Activated gamma-delta T cell (primary cell): ENCODE measurements at regions not wholly inside any gene's neighbourhood (a gene's known extent, or its start where the extent isn't known, plus 50 kb on each side); places are given as distances from the start of the nearest gene placed in this dataset.

Experiments
- DNase-seq: peaks from one replicate; lab custom pipeline; 2025; lab: John Stamatoyannopoulos, UW

DNA sequence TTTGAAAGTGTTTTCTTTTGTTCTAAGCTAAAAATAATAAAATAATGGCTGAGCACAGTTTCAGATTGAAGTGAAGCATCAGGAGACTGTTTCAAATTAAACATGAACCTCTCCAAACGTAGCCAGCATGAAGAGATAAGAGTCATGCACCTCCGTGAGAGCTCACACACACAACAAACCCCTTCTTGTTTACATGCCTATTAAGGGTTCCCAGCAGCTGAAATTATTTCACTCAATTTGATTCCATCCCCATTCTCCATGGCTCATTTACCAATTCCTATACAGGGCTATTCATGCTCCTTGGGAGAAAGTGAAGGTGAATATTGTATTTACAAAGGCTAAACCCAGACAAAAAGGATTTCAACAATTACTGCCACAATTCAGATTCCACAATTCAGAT lies 954.1 kb upstream of the INTU start:
- no peak for DNase-seq

DNA sequence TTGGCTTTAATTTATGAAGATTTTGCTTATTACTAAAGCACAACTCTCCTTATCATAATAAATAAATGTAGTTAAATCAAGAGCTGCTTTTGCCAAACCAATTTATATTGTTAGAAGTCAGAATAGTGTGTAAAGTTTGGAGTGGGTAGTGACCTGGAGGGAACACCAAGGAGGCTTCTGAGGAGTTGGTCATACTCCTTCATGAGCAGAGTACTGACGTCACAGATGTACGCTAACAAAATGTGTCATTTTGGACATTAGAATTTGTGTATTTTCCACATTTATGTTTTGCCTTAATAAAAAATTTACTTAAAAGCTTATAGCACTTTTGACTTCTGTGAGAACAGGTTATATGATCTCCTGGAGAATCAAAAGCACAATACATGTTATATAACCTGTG lies 953.5 kb upstream of the INTU start:
- no peak for DNase-seq

DNA sequence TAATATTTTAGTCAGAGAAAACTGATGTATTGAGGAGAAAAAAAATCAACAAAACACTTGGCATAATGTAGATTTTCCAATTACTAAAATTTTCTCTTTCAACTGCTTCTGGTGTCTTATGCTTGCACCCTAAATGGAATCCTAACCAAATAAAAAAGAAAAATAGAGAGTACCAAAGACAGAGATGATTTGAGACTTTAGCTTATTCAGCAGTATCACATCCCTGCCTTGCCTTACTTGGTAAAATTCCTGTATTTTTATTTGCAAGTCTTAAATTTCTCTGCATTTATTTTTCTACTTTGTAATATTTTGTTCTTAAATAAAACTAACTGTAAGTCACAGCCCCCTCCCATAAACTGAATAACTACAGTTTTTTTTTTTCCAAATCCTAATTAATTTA lies 950.5 kb upstream of the INTU start:
- DNase-seq = no peak

DNA sequence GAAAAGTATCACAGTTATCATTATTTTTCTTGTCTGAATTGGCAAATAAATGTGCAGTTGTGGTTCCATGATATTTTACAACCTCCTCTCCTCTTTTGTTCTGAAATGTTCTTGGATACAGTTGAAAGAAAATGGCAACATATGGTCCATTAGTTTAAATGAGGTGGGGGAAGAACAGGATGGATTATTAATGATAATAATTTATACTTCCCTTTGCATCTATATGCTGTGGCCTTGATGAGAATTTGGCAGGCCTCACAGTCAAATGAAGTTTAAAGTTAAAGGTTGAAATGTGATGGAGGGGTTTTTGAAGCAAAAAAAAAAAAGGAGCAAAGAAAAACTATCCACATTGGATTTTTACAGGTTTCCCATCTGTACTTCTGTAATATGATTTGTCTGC lies 946.3 kb upstream of the INTU start:
- DNase-seq = no peak

DNA sequence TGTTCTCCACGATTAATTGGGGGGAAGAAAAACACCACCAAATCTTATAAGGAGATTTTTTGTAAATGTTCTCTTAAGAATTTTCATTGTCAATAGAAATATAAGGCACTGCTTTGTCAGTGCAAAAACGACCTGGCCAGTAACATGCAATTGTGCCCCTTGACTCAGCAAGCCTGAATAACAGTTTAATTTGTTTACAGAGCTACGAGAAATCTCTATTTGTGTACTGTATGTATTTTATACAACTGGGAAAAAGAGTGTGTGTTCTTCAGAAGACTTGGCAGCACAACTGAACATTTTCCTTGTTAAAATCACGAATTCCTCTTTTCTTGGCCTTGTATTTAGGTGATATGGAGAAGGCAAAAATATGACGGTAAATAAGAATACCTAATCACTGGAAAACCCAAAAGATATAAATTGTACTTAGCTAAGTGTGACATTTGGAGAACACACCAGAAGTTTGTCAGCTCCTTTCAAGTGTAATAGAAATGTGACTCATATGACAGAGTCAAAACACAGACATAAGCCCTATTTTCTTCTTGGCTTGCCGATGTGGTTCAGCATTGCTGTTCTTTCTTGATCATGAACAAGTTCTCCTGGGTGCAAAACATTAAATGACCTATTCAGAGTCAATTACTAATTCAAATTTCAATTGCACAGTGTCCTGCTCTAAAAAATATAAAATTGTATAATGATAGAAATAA lies 945.0 kb upstream of the INTU start:
- DNase-seq = no peak

DNA sequence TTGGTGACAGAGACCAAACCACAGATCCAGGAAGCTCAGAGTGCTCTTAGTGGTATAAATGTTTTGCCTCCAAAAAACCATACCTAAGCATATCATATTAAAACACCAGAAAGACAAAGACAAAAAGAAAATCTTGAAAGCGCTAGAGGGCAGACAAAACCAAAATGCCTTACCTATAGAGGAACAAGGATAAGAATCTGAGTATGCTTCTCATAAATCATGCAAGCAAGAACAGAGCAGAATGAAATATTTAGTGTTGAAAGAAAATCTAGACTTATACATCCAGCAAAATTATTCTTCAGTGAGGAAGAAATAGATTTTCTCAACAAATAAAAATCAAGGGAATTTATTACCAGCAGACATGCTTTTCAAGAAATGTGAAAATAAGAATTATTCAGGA lies 941.0 kb upstream of the INTU start:
- no peak for DNase-seq

DNA sequence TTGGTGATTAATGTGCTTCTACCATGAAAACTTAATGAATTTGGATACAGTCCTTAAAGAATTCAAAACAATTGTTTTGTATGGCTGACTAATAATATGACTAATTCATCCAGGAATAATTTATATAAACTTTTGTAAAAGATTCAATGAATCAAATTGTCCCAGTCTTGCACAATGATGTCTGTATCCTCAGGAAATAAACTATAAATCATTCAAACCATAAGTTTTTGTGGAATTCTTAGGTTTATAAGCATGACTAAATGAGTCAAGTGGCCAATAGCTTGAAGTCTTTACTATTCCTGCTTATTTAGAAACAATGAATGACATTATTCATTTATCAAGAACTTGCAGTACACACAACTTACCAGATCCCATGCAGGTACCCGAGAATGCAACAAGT lies 935.0 kb upstream of the INTU start:
- DNase-seq = no peak

DNA sequence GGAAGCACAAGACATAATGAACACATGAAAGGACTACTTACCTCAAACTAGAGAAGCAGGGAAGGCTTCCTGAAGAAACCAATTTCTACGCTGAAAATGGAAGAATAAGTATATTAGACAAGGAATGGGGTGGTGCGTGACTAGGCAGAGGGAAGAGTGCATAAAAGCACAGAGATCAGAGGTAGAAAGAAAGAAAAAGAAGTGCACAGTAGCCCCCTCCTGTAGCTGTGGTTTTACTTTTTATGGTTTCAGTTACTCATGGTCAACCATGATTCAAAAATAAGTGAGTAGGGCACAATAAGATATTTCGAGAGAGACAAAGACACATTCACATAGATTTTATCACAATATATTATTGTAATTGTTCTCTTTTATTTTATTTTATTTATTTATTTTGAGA lies 934.5 kb upstream of the INTU start:
- DNase-seq = no peak

DNA sequence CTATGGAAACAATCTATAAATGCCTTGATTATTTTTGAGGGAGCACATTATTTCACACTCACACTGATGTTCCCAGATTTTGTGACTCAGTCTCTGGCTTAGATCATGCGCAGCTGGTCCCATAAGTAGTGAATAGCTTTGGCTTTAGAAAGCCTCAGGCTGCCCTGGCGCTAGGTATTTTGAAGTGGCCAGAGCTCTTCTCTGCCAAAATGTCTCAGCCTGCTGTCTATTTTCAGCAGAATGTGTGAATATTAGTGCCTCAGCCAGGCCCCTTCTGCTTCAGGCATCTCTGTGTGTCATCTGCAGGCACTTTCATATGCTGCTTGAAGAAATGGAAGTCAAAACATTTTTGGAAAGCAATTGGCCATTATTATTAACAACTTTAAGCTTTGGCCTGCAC lies 931.0 kb upstream of the INTU start:
- no peak for DNase-seq

DNA sequence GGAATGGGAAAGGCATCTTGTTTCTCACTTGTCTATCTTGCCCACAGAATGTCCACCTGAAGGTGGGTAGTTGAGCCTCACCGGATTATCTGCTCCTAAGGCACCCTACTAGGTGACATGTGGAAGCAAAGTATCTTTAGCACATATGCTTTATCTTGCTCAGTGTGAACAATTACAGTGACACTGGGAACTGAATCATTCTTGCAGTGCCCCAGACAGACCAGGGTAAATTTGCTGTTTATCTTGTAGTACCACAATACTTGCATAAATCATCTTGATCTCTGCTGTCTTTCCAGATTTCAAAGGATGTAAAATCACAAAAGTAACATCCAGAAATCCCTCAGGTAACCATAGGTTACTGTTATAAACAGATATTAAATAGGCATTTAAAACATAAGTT lies 930.0 kb upstream of the INTU start:
- DNase-seq = no peak

DNA sequence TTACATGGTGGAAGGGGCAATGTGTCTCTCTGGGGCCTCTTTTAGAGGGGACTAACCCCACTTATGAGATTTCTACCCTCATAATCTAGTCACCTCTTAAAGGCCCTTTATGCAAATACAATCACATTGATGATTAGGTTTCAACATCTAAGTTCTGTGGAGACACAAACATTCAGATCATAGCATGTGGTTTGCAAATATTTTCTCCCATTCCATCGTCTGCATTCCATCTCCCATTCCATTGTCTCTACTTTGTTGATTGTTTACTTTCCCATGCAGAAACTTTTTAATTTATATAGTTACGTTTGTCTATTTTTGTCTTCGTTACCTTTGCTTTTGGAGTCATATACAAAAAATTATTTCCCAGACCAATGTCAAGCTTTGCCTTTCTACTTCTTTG lies 927.5 kb upstream of the INTU start:
- DNase-seq = no peak

DNA sequence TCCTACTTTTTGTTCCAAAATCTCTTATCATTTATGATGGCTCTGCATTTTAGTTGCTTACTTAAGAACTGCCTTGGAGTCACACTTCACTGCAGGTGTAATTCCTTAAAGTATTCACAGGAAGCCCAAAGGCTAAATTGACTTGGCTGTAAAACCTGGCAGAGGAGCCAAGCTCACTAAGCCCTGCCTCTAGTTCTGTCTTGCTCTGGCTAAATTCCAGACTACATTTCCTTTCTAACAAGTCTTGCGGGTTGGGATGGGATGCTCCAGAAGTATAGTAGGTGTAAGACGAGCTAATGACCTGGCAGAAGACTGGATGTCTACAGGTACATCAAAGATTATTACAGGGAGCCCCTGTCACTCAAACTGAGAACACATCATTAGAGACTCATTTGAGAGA lies 924.0 kb upstream of the INTU start:
- DNase-seq = no peak

DNA sequence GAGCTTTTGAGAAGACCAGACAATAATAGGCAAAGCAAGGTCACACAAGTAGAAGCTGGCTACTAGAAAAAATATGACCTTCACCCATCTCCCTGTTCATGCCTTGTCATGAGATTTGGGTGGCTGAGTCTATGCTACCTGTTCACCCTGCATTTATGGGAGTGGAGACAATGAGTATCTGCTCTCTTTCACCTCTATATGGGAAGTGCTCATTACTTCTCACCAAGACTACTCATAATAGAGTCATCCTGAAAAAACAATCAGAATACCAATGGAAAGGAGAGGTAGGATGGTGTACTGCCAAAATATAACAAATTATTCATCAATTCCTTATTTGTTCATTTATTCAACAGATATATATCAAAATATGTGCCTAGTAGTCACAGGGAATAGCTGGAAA lies 921.8 kb upstream of the INTU start:
- DNase-seq = no peak

DNA sequence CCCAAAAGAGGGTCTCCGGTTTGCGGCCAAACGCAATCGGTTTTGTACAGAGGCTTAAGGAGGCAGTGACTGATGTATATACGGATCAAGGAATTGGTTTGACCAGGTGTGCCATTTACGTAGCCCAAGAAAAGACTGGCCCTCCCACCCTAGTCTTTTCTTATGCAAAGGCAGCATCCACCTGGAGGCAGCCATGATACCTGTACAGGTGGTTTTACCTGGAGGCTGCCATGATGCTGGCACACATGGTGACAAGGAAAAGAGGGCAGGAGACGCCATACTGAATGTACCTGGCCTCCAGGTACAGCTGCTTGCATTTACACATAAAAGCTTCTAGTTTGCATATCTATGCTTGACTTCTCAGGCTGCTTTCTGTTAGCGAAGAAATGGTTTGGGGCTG lies 917.7 kb upstream of the INTU start:
- no peak for DNase-seq

DNA sequence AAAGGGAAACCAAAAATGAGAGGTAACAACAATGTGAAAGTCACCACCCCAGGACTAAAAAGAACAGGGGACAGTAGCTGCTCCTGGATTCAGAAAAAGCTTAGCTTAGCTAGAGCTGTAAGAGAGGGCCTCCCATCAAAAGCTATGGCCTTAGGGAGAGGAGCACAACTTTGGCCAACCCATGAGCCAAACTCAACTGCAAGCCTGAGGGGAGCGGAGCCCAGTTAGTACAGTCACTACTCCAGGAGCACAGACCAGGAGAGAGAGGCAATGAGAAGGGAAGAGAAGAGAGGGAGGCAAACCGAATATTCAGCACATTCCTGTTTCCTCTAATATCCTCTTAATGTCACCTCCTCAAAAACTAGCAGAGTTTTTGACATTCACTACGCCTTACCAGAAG lies 917.1 kb upstream of the INTU start:
- no peak for DNase-seq

DNA sequence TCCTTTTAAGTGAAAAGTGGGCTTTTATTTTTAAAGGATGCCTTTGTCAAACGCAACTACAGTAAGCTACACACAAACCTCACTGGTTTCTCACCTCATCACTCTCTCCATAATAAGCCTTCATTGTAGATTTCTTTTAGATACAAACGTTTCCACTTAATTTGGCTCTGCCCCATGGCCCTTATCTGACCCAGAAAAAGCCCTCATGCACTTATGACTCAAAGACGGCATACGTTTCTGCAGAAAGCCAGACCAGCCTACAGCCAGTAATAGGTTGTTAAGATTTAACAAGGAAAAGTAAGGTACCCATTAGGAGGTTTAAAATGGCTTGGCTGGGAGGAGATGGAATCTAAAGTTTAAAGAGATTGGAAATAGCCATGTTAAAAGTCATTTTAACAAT lies 914.6 kb upstream of the INTU start:
- no peak for DNase-seq

DNA sequence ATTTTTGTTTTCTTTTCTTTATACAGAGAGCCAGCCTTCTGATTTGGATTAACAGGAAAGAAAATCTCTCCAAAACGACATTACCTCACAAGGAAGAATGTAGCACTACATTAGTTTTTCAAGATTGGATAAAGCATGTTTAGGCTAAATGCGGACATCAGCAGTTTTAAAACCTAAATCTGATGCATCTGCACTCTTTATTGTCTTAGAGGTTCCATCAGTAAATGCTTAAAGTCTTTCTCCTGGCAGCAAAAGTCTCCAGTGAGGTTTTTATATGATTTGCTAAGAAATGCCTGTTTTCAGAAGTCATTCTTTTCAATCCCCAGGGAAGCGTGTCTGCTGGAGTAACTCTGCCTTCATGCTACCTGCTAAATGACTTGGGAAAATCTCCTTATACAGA lies 912.9 kb upstream of the INTU start:
- no peak for DNase-seq

DNA sequence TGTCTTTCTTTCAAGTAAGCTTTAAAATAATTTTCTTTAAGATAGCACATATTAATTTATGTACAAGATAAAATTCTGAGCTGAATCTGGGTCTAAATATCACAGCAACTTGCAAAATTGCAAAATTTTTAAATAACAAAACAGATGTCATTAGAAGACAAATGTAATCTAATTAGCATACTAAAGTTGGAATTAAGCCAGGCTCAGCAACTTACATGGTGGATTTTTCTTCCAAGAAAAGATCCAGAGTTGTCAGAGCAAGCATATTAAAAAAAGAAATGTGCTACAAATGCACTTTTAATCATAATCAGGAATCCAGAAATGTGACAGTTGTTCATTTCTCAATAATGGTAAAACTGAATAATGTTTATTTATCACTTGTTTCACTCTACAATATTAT lies 906.9 kb upstream of the INTU start:
- no peak for DNase-seq

DNA sequence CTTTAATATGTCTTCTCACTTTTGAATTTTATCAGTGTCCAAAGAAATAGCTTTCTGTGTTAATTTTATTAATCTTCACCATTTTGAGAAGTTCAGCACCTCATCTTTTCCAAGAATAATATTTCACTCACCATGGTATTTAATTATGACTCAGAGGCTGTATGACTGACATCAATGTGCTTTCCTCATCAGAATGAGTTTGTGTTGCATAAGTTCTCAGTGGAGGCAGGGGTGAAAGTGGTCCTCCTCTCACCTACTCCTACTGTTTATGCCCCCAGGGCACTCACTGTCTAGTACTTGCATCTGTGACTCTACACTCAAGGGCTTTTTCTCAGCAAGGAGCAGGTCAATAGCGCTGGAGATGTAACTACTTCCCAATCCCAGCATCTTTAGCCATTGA lies 905.3 kb upstream of the INTU start:
- DNase-seq = no peak

DNA sequence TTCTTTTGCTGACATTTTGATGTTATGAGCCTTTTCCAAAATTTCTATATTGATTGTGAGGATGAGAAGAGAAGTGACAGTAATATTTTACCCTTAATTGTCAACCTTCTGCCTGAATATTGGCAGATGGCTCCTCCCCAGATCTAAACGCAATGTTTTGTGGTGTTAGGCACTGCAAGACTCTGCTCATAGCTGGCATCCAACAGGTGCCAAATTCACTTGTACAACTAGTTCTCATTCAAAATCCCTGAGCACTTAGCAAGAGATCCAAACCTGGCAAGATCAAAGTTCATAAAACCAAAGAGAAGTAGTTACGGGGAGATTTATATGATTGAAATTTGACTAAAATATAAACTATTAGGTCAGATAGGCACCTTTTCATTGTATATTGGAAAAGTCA lies 901.7 kb upstream of the INTU start:
- DNase-seq = no peak

DNA sequence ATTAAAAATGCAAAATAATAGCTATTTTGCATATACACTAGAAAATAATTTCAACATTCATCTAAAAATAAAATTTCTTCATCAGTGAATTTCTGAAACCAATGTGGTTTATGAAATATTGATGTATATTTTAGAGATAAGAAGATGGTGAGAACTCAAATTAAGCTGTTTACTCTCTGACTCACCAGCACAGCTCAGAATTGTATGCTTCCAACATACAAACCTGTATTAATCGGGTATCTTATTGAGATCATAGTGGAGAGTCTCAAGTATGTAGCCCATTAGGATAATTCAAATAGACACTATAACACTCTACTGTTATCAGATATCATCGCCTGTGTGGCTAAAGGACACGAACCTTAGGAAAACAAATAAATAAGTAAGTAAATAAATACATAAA lies 899.5 kb upstream of the INTU start:
- DNase-seq = no peak

DNA sequence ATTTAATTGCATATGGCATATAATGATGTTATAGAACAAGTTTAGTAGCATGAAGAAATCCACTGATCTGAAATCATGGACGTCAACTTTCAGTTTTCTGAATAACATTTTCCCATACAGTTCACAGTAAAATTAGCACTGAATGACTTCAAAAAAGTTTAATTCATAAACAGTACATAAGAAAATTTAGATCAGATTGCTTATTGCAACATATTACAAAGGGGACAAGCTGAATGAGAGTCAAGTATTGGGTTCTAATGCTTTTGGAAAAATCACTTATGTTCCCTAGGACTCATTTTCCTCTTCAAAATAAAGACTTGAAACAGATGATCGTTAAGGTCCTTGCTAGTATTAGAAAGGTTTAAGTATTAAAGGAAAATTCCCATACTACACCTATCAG lies 898.3 kb upstream of the INTU start:
- DNase-seq = no peak

DNA sequence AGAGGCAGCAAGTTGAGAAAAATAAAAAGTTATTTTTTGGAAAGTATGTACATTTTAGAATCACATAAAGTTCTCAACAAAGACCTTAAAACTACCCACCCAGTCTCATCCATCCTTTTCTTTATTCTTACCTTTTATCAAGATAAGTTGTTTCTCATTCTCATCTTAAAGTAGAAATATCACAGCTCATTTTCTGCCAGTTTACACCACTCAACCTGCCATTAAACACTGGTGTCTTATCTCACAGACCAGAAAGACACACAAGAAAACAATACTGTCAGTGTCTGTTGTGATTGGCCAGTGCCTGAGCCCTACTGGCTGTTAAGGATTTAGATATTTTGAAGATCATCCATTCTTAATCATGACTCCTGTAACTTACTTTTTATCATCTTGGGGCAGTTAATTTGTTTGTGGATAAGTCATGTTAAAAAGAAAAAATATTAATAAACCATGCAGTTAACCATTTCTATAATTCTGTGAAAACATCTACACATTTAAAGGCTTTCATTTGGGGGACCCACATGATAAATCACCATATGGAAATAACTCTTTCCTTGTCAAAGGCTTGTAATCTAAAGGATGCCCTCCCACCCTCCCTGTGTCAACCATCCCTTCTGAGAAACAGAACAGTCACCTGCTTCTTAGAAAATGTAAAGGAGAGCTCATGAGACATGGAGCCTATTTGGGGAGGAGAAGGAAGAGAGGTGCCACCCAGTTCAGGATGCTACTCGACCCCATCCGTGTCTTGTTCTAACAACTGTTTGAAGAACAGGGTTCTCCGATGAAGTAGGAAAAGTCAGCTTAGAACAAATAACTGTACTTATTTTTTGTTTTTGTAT lies 897.2 kb upstream of the INTU start:
- DNase-seq = no peak

DNA sequence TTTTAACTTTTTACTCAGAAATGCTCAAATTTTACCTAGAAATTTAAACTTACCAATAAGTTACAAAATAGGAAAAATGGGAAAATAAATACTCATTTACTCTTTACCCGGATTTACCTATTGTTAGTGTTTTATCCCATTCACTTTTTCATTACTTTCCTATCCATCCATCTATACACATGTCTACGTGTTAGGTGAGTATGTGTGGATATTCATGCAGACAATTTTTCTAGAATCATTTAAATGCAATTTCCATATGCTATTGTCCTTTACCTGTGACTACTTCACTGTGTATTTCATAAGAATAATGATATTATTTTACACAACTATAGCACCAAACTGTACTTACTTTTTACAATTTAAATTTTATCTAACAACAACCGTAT lies 896.6 kb upstream of the INTU start:
- DNase-seq = no peak
